ENCODE measurements at regions not wholly inside any gene's neighbourhood (a gene's known extent, or its start where the extent isn't known, plus 50 kb on each side); places are given as distances from the start of the nearest gene placed in this dataset.

GRCh38 chr16:82562183-82562683, 64.5 kb upstream of the CDH13 start:
- no peaks in the 10 kb centered on the region for H4K20me1 ChIP-seq (replicated peaks in 1 of 2; ENCODE audit: control insufficient read depth in 1 of 2, insufficient read depth in 2 of 2, low read length in 2 of 2)
- no peak overlapping the region for H2BK5ac ChIP-seq (ENCODE audit: low read depth, low read length)
- peaks cover 3 to 5% of the 10 kb centered on the region in 2 experiments; a peak in 3 of 4 replicates for H3K9me3 ChIP-seq (ENCODE audit: insufficient read depth in 2 of 2, low read depth in 1 of 2, low read length in 1 of 2)
- H4K5ac ChIP-seq (ENCODE audit: insufficient read length, low read depth, low read length), result no peak overlapping the region
- H3K4me1 ChIP-seq (replicated peaks in 1 of 4; ENCODE audit: control insufficient read depth in 3 of 4, insufficient read depth in 4 of 4, low read length in 3 of 4), result no peaks in the 10 kb centered on the region
- H3K27ac ChIP-seq (ENCODE audit: low read depth, low read length), result no peak overlapping the region
- H2AFZ ChIP-seq (ENCODE audit: low read length), result no peak overlapping the region
- H2BK120ac ChIP-seq (replicated peaks; ENCODE audit: low read depth, low read length), result no peak overlapping the region
- POLR2A ChIA-PET (ENCODE audit: partially characterized antibody), result interaction anchor here (0.6 kb wide), 1 partner anchor 13 kb away, joined by 3 read pairs; no protein-coding TSS in a partner anchor
- H3K27me3 ChIP-seq (replicated peaks in 1 of 4; ENCODE audit: control insufficient read depth in 3 of 4, extremely low read depth in 1 of 4, insufficient read depth in 3 of 4, low read length in 3 of 4), result no peaks in the 10 kb centered on the region
- no peaks in the 10 kb centered on the region for H3K36me3 ChIP-seq (ENCODE audit: control insufficient read depth in 2 of 4, insufficient read depth in 4 of 4, low read length in 3 of 4)
- CTCF ChIA-PET (ENCODE audit: partially characterized antibody), result interaction anchor here (1.4 to 1.6 kb wide), 2 partner anchors 106 to 551 kb away, joined by 3 read pairs; no protein-coding TSS in a partner anchor
- 88% methylated on average over 4 of the region's 4 CpGs; no CpG with 5 or more reads in 1 of the 2 experiments for WGBS, 2 experiments (ENCODE audit: extremely low coverage in 1 of 2, insufficient coverage in 1 of 2, insufficient read length in 1 of 2, insufficient replicate concordance in 2 of 2, low coverage in 1 of 2, low lambda C conversion rate in 2 of 2, missing lambda C conversion rate in 1 of 2)
- no peak overlapping the region for H2AK5ac ChIP-seq (ENCODE audit: low read depth, low read length)
- FAIRE-seq (no peak), DNase-seq (ENCODE audit: low read depth in 1 of 2, low spot score in 2 of 2) (no peak)
- no peaks in the 10 kb centered on the region for H3K79me1 ChIP-seq (ENCODE audit: low read depth, low read length)
- H3K56ac ChIP-seq (replicated peaks; ENCODE audit: insufficient read length, low read depth, low read length), result no peak overlapping the region
- no peak overlapping the region for H2BK12ac ChIP-seq (ENCODE audit: low read depth, low read length)
- H3K23me2 ChIP-seq (ENCODE audit: low read depth, low read length), result no peaks in the 10 kb centered on the region
- no peak overlapping the region for H2BK15ac ChIP-seq (ENCODE audit: low read length)
- no peak overlapping the region for H3K4me2 ChIP-seq (ENCODE audit: insufficient read depth in 1 of 2, low read depth in 2 of 2, low read length in 2 of 2)
- H4K91ac ChIP-seq (replicated peaks; ENCODE audit: insufficient read length, low read length), result no peak overlapping the region
- H3K79me2 ChIP-seq (ENCODE audit: control insufficient read depth in 1 of 2, insufficient read depth in 2 of 2, low read length in 2 of 2), result no peaks in the 10 kb centered on the region
- no peak overlapping the region for H2BK20ac ChIP-seq (ENCODE audit: low read length)
- no peak overlapping the region for H3K18ac ChIP-seq (ENCODE audit: extremely low read depth, low read length)
- H3K9ac ChIP-seq (replicated peaks in 1 of 4; ENCODE audit: extremely low read depth in 1 of 4, low read depth in 3 of 4, low read length in 3 of 4), result no peak overlapping the region
- no peak overlapping the region for H3K4ac ChIP-seq (replicated peaks; ENCODE audit: insufficient read length, low read depth, low read length)
- H4K8ac ChIP-seq (ENCODE audit: extremely low read depth, insufficient read depth, low read length), result no peak overlapping the region
- H3K4me3 ChIP-seq (ENCODE audit: extremely low read depth in 1 of 4, insufficient read depth in 2 of 4, low read depth in 3 of 4, low read length in 4 of 4), result no peak overlapping the region
- no peak overlapping the region for H3K23ac ChIP-seq (ENCODE audit: insufficient read length)
- no peak overlapping the region for H3K14ac ChIP-seq (ENCODE audit: insufficient read length)

Data from H1 (cell line).